Upper lobe of left lung (tissue), 6 donors: ENCODE measurements at regions not wholly inside any gene's neighbourhood (a gene's known extent, or its start where the extent isn't known, plus 50 kb on each side); places are given as distances from the start of the nearest gene placed in this dataset.

Source experiments
- ATAC-seq, 2 donors: fragments of 200-7000 bp; cut with Tn5 transposase; one replicate each; pipeline ENCODE4 v1.9.1; 2022; ENCODE audit warnings: mild to moderate bottlenecking in 2 of 2, moderate library complexity in 2 of 2; ENCODE audit not compliant: low FRiP score in 2 of 2
- DNase-seq, 2 donors: peaks; one replicate each; pipeline ENCODE4 v3.0.0-alpha.2; 2019 to 2020
- H3K27ac ChIP-seq, 4 donors: fragments of 200-600 bp; sonication (generic); one replicate each; pipeline ENCODE4 v1.5.1; 2016 to 2019
- H3K27me3 ChIP-seq, 4 donors: fragments of 200-600 bp; sonication (generic); one replicate each; pipeline ENCODE4 v1.5.1; 2017 to 2019
- H3K36me3 ChIP-seq, 4 donors: fragments of 200-600 bp; sonication (generic); one replicate each; pipeline ENCODE4 v1.5.1; 2016 to 2019
- H3K4me1 ChIP-seq, 4 donors: fragments of 200-600 bp; sonication (generic); one replicate each; pipeline ENCODE4 v1.5.1; 2018 to 2019
- H3K4me3 ChIP-seq, 4 donors: fragments of 200-600 bp; sonication (generic); one replicate each; pipeline ENCODE4 v1.5.1; 2017 to 2019; ENCODE audit warnings: mild to moderate bottlenecking in 2 of 4, moderate library complexity in 1 of 4
- H3K9me3 ChIP-seq, 4 donors: fragments of 200-600 bp; sonication (generic); one replicate each; pipeline ENCODE4 v1.5.1; 2018 to 2019
- EP300 ChIP-seq, 4 donors: sonication (generic); formaldehyde crosslinking; IDR thresholded peaks; one replicate each; pipeline ENCODE4 v1.5.1; 2017; ENCODE audit warnings: antibody characterized with exemption in 4 of 4, control low read depth in 2 of 4
- POLR2A ChIP-seq, 4 donors: fragments of 450-650 bp; IDR thresholded peaks; one replicate each; pipeline ENCODE4 v1.5.1; 2016 to 2017; ENCODE audit warnings: antibody characterized with exemption in 4 of 4, mild to moderate bottlenecking in 2 of 4
- POLR2AphosphoS5 ChIP-seq, 2 donors: sonication (generic); formaldehyde crosslinking; IDR thresholded peaks; one replicate each; pipeline ENCODE4 v1.5.1; 2017; ENCODE audit warnings: antibody characterized with exemption in 2 of 2
- WGBS, 2 donors: methylation state at CpG; one replicate each; pipeline ENCODE4 v1.1.5; 2017 to 2018; 5-methylcytosine and 5-hydroxymethylcytosine counted together
- TF ChIP-seq, protein P1 (sequence below), 6 experiments: fragments of 450-650 bp in 4 of 6; fragments of 200-600 bp in 2 of 6; sonication (generic) in 2 of 6; IDR thresholded peaks; one replicate each; pipeline ENCODE4 v1.5.1; 2016 to 2019; ENCODE audit warnings: antibody characterized with exemption in 6 of 6
- donor health status: DM: no; HTN: no; CAD: no; lungs with moderate emphysema.
- donor health status: DM: no; HTN: yes; CAD: no; lungs with severe emphysema.

DNA sequence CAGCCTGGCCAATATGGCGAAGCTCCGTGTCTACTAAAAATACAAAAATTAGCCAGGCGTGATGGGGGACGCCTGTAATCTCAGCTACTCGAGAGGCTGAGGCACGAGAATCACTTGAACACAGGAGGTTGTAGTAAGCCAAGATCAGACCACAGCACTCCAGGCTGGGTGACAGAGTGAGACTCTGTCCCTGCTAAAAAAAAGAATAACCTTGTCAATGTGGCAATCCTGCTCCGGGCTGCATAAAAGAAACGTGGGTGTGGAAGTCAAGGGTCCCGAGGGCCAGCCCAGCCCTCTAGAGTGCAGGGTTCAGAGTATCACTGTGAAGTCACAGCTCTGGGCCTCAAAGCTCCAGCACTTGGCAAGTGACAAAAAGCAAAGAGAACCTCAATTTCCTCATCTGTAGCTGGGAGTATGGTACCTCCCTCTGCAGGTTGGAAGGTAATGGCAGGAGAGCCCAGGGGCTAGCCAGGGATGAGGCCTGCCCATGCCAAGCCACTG, 73.5 kb upstream of the IQSEC1 start:
- Histone ChIP-seq H3K27ac (no peak overlapping the region), H3K4me3 (no peak overlapping the region), H3K4me1 (peaks cover 0 to 6% (median 0%) of the 10 kb centered on the region in 4 donors), H3K9me3 (no peaks in the 10 kb centered on the region), H3K27me3 (no peaks in the 10 kb centered on the region), H3K36me3 (no peaks in the 10 kb centered on the region)
- peak in 1 of 2 donors; percentile 9 for DNase-seq
- ATAC-seq: no peak
- WGBS, 2 donors: 82 to 86% methylated on average over 9 of the region's 9 CpGs
- no peak for TF ChIP-seq EP300 (IDR thresholded peaks at IDR 0.05)

DNA sequence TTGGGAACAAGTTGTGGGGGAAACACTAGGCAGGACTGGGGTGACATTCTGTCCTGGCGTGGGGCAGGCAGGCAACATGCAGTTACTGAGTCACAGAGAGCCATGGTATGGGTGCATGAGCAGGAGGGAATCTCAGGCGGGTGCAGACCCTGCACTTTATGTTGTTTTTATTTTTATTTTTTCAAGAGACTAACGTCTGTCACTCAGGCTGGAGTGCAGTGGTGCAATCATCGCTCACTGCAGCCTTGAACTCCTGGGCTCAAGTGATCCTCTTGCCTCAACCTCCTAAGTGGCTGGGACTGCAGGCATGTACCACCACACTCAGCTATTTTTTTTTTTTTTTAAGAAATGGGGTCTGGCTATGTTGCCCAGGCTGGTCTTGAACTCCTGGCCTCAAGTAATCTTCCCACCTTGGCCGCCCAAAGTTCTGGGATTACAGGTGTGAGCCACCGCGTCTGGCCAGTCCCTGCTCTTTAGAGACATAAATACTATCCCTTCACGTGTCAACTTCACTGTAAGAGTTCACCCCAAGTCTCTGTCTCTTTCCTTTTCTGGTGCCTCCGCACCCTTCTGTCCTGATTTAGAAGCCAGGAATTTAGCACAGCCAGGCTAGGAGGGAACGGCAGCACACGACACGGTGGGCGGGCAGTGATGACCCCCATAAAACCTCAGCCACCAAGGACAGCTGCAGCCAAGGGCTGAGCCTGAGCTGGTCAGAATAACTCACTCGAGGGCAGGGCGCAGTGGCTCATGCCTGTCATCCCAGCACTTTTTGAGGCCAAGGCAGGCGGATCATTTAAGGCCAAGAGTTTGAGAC, 72.8 kb upstream of the IQSEC1 start:
- no peak overlapping the region for H3K27ac ChIP-seq
- ATAC-seq: no peak

DNA sequence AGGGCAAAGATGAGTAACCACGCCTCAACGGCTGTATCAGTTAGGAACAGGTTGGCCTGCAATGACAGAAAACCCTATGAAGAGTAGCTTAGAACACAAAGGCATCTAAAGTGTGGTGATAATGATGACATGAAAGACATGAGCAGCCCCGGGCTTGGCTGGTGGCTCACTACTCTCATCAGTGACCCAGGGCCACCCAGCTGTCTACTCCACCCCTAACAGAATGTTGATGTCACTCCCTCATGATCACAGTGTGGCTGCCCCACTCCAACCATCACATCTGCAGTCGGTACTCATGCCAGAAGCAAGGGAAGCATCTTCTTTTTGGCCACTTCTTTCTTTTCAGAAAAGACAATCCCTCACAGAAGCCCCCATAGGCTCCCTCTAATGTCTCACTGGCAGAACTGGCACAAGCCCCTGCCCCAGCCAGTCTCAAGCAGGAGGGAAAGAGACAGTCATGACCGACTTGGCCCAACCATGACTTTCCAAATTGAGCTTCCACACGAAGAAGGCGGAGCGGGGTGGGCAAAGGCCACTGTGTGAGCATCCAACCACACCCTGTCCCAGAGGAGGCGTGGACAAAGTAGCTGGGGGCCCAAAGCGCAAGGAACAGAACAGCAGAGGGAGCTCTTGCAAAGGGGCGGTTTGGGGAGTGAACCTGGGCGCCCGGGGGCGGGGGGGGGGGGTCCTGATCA, 72.0 kb upstream of the IQSEC1 start:
- Histone ChIP-seq H3K27me3 (no peaks in the 10 kb centered on the region), H3K27ac (no peak overlapping the region), H3K4me1 (peaks cover 0 to 6% (median 0%) of the 10 kb centered on the region in 4 donors), H3K36me3 (no peaks in the 10 kb centered on the region), H3K9me3 (no peaks in the 10 kb centered on the region), H3K4me3 (no peak overlapping the region)
- 66 to 72% methylated on average over 14 of the region's 14 CpGs for WGBS, 2 donors
- TF ChIP-seq POLR2AphosphoS5 (IDR thresholded peaks at IDR 0.05) (no peak), EP300 (IDR thresholded peaks at IDR 0.05) (no peak), POLR2A (IDR thresholded peaks at IDR 0.05) (no peak)
- TF ChIP-seq, protein P1, sequence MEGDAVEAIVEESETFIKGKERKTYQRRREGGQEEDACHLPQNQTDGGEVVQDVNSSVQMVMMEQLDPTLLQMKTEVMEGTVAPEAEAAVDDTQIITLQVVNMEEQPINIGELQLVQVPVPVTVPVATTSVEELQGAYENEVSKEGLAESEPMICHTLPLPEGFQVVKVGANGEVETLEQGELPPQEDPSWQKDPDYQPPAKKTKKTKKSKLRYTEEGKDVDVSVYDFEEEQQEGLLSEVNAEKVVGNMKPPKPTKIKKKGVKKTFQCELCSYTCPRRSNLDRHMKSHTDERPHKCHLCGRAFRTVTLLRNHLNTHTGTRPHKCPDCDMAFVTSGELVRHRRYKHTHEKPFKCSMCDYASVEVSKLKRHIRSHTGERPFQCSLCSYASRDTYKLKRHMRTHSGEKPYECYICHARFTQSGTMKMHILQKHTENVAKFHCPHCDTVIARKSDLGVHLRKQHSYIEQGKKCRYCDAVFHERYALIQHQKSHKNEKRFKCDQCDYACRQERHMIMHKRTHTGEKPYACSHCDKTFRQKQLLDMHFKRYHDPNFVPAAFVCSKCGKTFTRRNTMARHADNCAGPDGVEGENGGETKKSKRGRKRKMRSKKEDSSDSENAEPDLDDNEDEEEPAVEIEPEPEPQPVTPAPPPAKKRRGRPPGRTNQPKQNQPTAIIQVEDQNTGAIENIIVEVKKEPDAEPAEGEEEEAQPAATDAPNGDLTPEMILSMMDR (IDR thresholded peaks at IDR 0.05): no peak
- peak in 1 of 2 donors; percentile 4 for DNase-seq
- no peak for ATAC-seq

More for the DNA sequence above, 72.8 kb upstream of the IQSEC1 start:
- peak in 1 of 2 donors; percentile 3 for DNase-seq
- H3K4me1 ChIP-seq: peaks cover 0 to 6% (median 0%) of the 10 kb centered on the region in 4 donors
- 76 to 86% methylated on average over 14 to 16 of the region's 16 CpGs for WGBS, 2 donors
- H3K4me3 ChIP-seq: no peak overlapping the region
- no peaks in the 10 kb centered on the region for H3K27me3 ChIP-seq
- H3K9me3 ChIP-seq: no peaks in the 10 kb centered on the region
- TF ChIP-seq POLR2A (IDR thresholded peaks at IDR 0.05): no peak
- TF ChIP-seq EP300 (IDR thresholded peaks at IDR 0.05): no peak
- TF ChIP-seq, protein P1 (IDR thresholded peaks at IDR 0.05): no peak
- no peak for TF ChIP-seq POLR2AphosphoS5 (IDR thresholded peaks at IDR 0.05)
- no peaks in the 10 kb centered on the region for H3K36me3 ChIP-seq

DNA sequence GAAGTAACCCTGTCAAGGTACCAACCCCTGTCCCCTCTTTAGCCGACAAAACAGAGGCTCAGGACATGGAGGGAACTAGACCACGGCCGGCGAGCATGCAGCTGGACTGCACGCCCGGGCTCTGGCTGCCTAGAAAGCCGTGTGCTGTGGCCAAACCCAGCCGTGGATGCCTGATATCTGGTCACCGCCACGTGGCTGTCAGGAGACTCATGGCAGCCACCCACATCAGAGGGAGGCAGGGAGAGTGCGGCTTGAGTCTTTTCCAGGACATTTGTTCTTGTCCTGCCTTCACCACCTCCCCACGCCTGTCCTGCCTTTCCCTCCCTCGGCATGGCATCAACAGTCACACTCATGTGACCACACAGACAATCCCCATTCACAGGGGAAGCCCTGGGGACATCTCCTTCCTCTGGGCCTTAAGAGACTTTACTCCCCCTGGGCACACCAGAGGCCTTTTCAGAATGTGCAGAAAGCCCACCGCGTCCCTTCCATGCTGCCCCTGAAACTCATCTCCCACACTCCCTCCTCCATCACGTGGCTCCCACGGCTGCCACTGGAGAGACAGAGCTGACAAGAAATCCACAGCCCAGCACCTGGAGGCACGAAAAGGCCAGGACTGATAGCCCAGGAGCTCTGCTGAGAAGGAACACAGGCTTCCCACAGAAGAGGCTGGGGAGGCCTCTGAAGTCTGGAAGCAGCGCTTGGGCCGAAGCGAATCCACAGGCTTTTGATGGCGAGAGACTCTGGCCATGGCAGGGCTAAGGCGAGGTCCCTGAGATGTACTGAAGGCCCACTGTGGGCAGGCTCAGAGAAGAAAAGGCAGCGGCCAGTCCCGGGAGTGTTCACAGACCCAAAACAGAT, 71.2 kb upstream of the IQSEC1 start:
- peak in 1 of 2 donors; percentile 18 for DNase-seq
- no peaks in the 10 kb centered on the region for H3K36me3 ChIP-seq
- no peak for ATAC-seq
- H3K4me1 ChIP-seq: peaks cover 0 to 2% (median 0%) of the 10 kb centered on the region in 4 donors
- TF ChIP-seq POLR2AphosphoS5 (IDR thresholded peaks at IDR 0.05) (no peak), POLR2A (IDR thresholded peaks at IDR 0.05) (no peak), EP300 (IDR thresholded peaks at IDR 0.05) (no peak)
- TF ChIP-seq, protein P1 (IDR thresholded peaks at IDR 0.05): no peak
- no peak overlapping the region for H3K27ac ChIP-seq
- H3K4me3 ChIP-seq: no peak overlapping the region
- no peaks in the 10 kb centered on the region for H3K27me3 ChIP-seq
- WGBS, 2 donors: 85 to 87% methylated on average over 15 to 24 of the region's 25 CpGs
- H3K9me3 ChIP-seq: no peaks in the 10 kb centered on the region
